Peyer's patch (tissue), 4 donors: ENCODE measurements at regions not wholly inside any gene's neighbourhood (a gene's known extent, or its start where the extent isn't known, plus 50 kb on each side); places are given as distances from the start of the nearest gene placed in this dataset.

Experiments
- POLR2A ChIP-seq, 2 donors: fragments of 450-650 bp; IDR thresholded peaks; one replicate each; pipeline ENCODE4 v1.5.1; 2017; ENCODE audit warnings: antibody characterized with exemption in 2 of 2, mild to moderate bottlenecking in 2 of 2, moderate library complexity in 2 of 2
- TF ChIP-seq, protein P1 (sequence below), 6 experiments: fragments of 450-650 bp in 4 of 6; fragments of 200-600 bp in 2 of 6; sonication (generic) in 1 of 6; IDR thresholded peaks; one replicate each; pipeline ENCODE4 v1.5.1; 2017 to 2019; ENCODE audit warnings: antibody characterized with exemption in 6 of 6, mild to moderate bottlenecking in 3 of 6, moderate library complexity in 1 of 6

- TF ChIP-seq, protein P1, sequence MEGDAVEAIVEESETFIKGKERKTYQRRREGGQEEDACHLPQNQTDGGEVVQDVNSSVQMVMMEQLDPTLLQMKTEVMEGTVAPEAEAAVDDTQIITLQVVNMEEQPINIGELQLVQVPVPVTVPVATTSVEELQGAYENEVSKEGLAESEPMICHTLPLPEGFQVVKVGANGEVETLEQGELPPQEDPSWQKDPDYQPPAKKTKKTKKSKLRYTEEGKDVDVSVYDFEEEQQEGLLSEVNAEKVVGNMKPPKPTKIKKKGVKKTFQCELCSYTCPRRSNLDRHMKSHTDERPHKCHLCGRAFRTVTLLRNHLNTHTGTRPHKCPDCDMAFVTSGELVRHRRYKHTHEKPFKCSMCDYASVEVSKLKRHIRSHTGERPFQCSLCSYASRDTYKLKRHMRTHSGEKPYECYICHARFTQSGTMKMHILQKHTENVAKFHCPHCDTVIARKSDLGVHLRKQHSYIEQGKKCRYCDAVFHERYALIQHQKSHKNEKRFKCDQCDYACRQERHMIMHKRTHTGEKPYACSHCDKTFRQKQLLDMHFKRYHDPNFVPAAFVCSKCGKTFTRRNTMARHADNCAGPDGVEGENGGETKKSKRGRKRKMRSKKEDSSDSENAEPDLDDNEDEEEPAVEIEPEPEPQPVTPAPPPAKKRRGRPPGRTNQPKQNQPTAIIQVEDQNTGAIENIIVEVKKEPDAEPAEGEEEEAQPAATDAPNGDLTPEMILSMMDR (IDR thresholded peaks at IDR 0.05) = no peak
- no peak for TF ChIP-seq POLR2A (IDR thresholded peaks at IDR 0.05)
These were observed 149.5 kb downstream of the INO80D start for GRCh38 chr2:205936446-205936845.
